ENCODE measurements at regions not wholly inside any gene's neighbourhood (a gene's known extent, or its start where the extent isn't known, plus 50 kb on each side); places are given as distances from the start of the nearest gene placed in this dataset.

DNA sequence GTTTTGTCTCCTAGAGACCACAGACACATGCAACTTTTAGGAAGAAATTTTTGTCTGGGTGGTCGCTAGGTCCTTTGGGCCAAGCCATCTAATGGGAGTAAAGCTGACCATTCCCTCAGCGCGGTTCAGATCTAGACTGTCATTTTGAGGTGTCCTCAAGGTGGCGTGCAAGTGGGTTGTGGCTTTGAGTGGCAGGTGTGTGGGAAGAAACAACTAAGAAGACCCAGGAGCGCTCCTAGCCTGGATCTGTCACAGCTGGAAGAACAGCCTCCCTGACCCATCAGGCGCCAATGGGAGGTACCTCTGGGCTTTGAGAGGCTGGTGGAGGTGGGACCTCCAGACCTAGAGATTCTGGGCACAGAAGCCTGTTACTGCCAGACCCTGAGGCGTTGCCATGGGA, 645.1 kb downstream of the KCNJ18 start:
- TF ChIP-seq POLR2A (IDR thresholded peaks at IDR 0.05; ENCODE audit: low read length) (no peak), GATA1 (IDR thresholded peaks at IDR 0.05; ENCODE audit: low read depth, low read length) (no peak)
